ENCODE measurements at regions not wholly inside any gene's neighbourhood (a gene's known extent, or its start where the extent isn't known, plus 50 kb on each side); places are given as distances from the start of the nearest gene placed in this dataset.

DNA sequence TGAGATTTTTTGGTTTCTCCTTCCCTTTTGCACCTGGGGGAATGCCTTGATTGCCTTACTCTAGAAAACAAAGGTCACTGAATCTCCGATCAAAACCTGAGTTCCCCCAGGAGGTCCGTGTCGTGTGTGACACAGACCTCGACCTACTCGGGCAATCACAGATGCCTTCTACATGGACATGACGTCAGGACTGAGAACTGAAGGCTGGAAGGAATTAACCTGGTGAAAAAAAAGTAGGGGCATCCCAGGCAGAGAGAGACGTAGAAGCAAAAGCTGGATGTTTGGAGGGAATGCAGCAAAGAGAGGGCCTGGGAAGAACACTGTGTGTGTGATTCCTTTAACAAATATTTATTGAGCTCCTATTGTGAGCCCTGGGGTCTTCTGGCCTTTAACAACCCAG, 178.0 kb downstream of the PRDM2 start:
- no peak for DNase-seq

DNA sequence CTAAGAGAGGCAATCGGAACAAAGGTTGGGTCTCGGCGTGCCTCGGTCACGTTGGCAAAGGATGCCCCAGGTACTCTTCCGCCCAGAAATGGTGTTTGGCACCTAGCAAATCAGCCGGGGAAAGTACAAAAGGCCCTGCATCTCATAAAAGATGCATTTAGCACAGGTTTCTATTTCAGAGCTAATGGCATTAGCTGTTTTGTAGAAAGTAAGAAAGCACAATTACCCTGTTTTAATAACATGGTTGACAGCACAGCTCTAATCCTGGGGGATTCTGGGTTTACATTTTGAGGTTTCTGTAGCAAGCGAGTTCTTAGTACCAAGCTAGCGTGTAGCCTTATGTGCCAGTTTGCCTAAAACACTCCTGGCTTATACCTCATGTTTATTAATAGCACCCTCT, 178.5 kb downstream of the PRDM2 start:
- no peak for DNase-seq

DNA sequence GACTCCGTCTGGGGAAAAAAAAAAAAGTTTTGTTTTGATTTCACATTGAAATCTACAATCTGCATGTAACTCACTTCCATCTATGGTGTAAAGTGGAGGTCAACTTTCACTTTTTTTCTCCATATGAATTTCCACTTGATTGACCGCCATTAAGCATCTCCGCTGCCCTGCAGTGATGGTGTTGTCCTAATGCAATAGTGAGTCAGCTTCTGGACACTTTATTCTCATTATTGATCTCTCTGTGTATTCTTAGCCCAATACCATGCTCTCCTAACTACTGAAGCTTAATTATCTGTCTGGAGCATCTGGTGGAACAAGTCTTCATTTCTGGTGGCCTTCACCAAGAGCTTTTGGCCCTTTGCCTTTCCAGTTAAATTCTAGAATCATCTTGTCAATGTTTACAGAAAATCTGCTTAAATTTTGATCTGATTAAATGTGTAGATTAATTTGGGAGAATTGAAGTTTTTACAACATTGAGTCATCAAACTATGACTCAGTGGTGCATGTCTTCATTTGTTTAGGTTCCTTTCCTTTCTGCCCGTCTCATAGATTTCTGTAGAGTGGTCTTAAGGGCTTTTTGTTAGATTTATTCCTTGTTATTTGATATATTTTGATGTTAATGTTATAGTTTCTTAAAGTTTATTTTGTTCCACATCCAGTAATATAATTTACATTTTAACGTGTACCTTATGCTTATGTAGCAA, 181.5 kb downstream of the PRDM2 start:
- no peak for DNase-seq

DNA sequence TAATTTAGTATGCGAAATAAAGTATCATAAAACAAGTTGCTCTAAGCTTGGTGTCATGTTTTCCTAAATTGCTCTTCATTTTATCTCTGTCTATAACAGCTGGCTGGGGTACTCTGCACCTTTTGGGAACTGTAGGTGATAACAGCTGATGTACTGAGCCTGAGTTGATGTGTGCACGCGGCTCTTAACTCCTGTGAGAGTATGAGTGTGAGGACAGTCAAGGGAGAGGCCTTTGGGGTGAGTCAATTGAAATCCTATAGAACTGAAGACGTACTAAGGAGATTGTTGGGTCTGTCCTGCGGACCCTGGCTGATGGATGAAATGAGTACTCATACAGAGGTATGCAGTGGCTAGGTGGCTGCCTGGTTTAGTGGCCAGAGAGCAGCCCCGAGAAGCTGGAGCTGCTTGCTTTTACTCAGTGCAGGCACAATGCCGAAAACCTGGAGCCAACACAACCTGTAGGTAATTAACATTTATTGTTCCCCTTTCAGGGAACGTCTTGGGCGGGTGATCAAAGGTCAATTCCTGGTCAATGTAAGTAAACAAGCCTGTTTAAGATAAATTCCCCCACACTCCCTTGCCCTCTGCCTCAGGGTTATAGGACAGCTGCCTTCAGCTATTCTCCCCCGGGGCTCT, 188.5 kb downstream of the PRDM2 start:
- no peak for DNase-seq

- DNase-seq: no peak
Measured at GRCh38 chr1:13889495-13889894, 189.5 kb downstream of the PRDM2 start.

GRCh38 chr1:13890766-13891165, 190.8 kb downstream of the PRDM2 start:
- no peak for DNase-seq

- DNase-seq: no peak
Measured at GRCh38 chr1:13892198-13892597, 192.2 kb downstream of the PRDM2 start.

DNA sequence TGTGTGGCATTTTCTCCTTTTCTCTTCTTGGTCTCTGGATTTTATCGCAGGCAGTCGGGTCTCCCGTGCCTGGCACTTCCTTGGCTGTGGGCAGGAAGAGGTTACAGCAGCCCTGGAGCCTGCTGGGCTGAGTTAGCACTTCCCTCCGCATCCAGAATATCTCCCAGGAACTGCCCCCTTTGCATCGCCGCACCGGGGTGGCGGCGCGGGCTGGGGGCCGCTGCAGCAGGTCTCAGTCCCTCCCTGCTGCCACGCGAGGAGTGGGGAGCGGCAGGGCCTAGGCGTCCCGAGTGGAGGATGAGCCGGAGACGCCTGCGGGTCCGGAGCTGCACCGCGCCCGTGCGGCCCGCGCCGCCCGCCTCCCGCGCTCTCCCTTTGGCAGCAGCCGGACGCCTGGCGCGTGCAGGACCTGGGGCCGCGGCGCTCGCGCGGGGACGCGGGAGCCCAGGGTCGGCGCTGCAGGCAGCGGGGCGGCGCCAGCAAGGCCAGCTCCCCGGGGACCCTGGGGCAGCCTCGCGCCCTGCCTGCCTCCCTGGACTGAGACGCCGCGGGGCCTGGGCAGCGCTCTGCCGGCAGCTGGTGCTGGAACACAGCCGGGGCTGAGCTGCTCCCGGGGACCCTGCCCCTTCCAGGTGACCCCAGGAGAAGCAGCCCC, 192.8 kb downstream of the PRDM2 start:
- DNase-seq: no peak

DNA sequence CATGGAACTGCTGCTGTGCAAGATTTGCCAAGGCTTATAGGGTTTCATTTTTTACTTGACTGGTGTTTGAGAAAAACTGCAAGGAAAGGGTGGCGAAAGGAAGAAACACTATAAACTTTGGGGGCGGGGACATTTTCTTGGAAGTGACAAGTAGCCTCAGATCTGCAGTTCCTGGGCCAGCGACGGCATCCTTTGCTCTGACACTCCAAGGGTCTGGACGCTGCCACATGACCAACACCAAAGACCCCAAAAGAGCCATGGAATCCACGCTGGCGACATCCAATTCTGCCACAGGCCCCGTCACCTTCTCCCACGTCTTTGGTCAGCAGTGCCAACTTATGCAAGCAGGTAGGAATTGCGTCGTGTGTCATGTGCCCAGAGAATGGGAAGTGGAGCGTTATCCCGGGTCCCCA, 193.4 kb downstream of the PRDM2 start:
- DNase-seq: no peak

- DNase-seq: no peak
Measured at GRCh38 chr1:13896932-13897331, 196.9 kb downstream of the PRDM2 start.

DNA sequence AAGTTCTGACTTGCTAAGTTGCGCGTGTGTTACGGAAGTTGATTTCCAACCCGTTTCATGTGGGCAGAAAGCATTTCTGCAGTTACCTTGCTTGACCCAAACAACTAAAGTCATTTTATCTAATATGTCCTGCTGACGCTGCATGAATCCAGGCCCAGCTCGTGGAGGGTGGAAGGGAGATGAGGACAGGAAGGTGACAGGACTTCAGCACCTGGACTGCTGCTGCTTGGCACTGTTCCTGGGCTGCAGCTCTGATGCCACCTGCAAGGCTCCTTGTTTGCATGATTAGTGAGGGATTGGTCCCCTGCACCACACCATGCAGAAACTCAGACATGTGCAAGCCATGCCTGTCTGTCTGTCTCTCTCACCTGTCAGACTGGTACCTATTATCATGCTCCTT, 198.4 kb downstream of the PRDM2 start:
- no peak for DNase-seq

GRCh38 chr1:13899856-13900255, 199.9 kb downstream of the PRDM2 start:
- DNase-seq: no peak

DNA sequence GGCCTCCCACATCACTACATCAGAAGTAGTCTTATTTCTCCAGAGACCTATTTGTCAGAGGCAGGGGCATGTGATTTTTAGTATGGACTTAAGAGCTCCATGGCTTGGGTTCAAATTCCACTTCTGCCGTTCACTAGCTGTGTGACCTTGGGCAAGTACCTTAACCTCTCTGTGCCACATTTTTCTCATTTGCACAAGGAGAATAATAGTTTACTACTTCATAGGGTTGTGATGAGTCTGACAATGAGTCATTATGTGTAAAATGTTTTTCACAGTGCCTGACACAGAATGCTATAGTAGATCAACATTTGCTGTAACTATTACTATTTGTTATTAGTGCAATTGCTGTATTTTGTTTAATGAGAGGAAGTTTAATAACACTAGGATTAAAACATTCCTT, 200.6 kb downstream of the PRDM2 start:
- no peak for DNase-seq

- DNase-seq: no peak
Measured at GRCh38 chr1:13901039-13901438, 201.1 kb downstream of the PRDM2 start.

DNA sequence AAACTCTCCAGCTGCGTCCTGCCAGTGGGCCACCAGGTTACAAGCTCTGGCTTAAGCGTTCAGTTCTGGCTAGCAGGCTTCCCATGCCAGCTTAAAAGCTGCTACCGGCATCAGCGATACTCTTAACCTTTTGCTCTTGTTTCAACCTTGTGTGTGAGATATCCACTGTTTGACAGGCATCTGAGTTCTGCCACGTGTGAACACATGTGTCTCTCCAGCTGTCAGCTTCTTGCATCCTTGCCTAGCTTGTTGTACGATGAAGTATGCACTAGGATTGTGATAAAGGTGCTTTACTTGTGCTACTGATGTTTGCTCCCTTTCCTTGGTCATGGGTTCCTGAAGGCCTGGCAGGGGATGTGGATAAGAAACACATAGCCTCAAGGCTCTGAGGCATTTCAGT, 201.6 kb downstream of the PRDM2 start:
- DNase-seq: no peak

DNA sequence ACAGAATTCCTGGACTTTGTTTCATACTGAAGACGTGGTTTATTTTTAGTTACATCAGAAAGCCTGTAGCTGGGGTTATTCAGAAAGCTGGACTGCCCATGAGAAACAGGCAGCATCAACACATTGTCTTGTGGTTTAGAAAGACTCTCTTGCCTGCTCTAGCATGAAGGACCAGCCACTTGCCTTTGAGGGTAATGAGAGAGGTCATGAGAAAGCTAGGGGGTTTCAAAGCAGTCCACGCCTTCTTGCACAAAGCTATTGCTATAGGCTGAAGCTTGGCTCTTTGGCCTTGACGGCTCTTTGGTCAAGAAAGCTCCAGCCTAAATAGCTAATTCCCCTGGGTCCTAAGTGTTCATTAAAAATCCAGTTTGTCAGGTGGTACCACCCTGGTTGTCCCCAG, 208.1 kb downstream of the PRDM2 start:
- DNase-seq: no peak

DNA sequence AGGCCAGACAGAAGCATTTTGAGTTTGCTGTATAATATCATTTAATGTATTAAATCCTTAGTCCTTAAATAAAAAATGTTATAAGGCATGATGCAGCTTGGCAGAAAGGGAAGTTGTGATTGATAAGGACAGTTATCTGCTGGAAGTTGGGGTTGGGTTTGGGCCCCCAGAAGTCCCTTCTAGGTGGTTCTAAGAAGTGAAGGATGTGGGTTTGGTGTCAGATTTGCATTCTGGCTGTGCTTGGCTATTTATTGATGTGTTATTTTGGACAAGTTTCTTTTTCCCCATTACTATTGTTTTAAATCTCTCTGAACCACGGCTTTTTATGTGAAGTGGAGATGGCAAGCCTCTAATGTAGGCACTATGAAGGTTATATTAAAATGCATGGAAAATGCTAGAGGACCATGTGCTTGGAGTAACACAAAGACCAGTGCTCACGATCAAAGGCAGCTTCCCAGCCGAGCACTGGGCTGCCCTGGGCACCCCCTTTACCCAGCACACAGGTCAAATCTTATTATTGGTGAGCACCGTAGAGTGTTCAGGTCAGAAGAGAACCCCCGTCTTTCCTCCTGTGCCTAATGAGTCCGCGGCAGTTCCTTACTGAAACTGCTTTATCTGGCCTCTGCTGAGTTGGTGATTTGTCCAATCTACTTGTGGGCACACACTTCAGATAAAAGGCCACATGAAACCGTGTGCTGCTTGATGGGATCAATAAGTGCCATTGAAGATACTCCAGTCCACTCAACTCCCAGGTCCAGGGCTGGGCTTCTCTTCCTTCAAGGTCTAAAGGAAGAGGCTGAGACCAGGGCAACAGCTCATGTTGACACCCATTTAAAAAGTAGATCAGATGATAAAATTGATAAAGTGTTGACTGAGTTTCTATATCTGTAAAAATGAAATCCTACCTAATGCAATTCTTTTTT, 212.0 kb downstream of the PRDM2 start:
- DNase-seq: no peak

DNA sequence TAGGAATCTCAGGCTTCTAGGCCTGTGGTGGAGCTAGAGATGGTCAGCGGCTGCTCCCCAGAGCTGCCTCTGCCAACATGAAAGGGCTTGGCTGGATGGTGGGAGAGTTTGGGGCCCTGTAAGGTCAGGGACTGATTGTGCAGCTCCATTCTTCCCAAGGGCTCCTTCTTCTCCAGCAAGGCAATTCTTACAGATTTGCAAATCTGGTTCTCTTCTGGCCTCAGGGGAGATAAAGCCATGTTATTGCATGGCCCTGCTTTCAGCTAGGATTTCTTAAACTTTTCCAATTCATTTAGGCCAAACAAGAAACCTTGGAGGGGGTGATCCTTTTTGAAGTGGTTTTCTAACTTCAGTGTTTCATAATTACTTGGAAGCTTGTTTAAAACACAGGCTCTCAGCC, 213.4 kb downstream of the PRDM2 start:
- no peak for DNase-seq

GRCh38 chr1:13916530-13916929, 216.5 kb downstream of the PRDM2 start:
- DNase-seq: no peak

- DNase-seq: no peak
Measured at GRCh38 chr1:13917607-13918006, 217.6 kb downstream of the PRDM2 start.

DNA sequence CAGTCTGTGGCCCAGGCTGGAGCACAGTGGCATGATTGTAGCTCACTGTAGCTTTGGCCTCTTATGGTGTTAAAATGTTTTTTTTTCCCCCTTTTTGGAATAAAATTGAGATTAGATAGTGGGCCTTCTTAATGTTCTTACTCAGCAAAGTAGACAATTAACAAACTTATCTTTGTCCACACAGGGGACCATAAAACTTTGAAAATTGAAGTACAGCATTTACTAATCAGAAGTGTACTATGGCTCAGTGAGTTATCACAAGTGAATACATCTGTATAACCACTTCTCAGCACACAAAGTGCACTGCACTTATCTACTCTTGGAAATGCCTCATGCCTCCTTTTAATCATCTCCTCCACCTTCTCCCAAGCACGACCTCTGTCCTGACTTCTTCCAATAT, 218.9 kb downstream of the PRDM2 start:
- DNase-seq: no peak

DNA sequence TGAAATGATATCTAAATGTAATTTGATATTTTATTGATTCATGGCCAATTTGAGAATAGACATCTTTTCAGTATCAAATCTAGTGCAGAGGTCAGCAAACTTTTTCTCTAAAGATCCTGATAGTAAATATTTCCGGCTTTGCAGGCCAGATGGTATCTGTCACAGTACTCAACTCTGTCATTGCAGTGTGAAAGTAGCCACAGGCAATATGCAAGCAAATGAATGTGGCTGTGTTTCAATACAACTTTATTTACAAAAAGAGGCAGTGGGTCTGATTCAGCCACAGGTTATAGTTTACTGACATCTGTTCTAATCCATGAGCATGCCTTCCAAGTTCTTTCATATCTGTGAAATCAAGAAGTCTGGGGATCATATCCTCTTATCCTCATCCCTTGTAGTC, 221.2 kb downstream of the PRDM2 start:
- no peak for DNase-seq

DNA sequence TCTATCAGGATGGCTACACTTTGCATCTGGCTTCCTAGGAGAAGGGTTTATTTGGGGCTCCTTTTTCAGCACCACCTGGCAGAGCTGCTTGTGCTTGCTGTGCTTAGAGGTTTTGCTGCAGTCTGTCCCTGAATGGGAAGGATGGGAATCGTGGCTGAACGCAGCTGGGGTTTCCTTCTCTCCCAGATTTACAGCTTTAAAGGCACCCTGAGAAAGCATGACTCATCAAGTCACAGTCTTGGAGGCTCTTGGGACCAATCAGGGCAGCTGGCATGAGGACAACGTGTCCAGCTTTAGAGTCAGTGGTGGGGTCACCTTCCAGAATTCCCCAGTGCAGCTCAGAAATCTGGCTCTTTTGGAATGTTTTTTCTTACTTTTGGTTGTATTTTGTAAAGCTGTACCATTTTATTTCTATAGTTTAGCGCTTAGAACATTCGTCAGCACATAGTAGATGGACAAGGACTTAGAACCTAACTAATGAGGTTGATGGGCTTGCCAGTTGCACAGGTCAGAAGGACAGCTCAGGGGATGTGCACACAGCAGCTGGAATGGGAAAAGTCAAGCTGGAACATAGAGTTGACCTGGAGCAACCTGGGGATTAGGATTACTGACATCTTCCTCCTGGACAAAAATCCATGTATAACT, 222.6 kb downstream of the PRDM2 start:
- no peak for DNase-seq
